Parathyroid adenoma (tissue), 2 donors: ENCODE measurements at regions not wholly inside any gene's neighbourhood (a gene's known extent, or its start where the extent isn't known, plus 50 kb on each side); places are given as distances from the start of the nearest gene placed in this dataset.

Experiments used
- H2AFZ ChIP-seq: fragments of 300-600 bp; sonication (generic); one replicate; pipeline ENCODE4 v1.7.0; 2017; ENCODE audit warnings: antibody characterized with exemption, mild to moderate bottlenecking
- H3K27ac ChIP-seq: fragments of 300-600 bp; sonication (generic); one replicate; pipeline ENCODE4 v1.7.0; 2017
- H3K27me3 ChIP-seq: fragments of 300-600 bp; sonication (generic); one replicate; pipeline ENCODE4 v1.7.0; 2017; ENCODE audit warnings: low read length; ENCODE audit not compliant: control insufficient read depth, insufficient read depth
- H3K36me3 ChIP-seq: fragments of 300-600 bp; sonication (generic); one replicate; pipeline ENCODE4 v1.7.0; 2017; ENCODE audit warnings: low read length; ENCODE audit not compliant: control insufficient read depth, insufficient read depth
- H3K4me1 ChIP-seq: fragments of 300-600 bp; sonication (generic); one replicate; pipeline ENCODE4 v1.7.0; 2017; ENCODE audit warnings: control low read depth
- H3K4me2 ChIP-seq: fragments of 300-600 bp; sonication (generic); one replicate; pipeline ENCODE4 v1.7.0; 2017; ENCODE audit warnings: low read length
- H3K4me3 ChIP-seq: fragments of 300-600 bp; sonication (generic); one replicate; pipeline ENCODE4 v1.7.0; 2017; ENCODE audit warnings: low read depth, low read length
- H3K79me2 ChIP-seq: fragments of 300-600 bp; sonication (generic); one replicate; pipeline ENCODE4 v1.7.0; 2017; ENCODE audit warnings: control low read depth
- H3K9ac ChIP-seq: fragments of 300-600 bp; sonication (generic); one replicate; pipeline ENCODE4 v1.7.0; 2017; ENCODE audit warnings: mild to moderate bottlenecking
- H3K9me3 ChIP-seq: fragments of 300-600 bp; sonication (generic); one replicate; pipeline ENCODE4 v1.7.0; 2017; ENCODE audit warnings: low read length; ENCODE audit not compliant: control insufficient read depth
- CTCF ChIP-seq: fragments of 300-600 bp; sonication (generic); IDR thresholded peaks from one replicate; pipeline ENCODE4 v1.7.0; 2017; ENCODE audit warnings: antibody characterized with exemption, mild to moderate bottlenecking
- donor health status: primary hyperparathyroidism.

DNA sequence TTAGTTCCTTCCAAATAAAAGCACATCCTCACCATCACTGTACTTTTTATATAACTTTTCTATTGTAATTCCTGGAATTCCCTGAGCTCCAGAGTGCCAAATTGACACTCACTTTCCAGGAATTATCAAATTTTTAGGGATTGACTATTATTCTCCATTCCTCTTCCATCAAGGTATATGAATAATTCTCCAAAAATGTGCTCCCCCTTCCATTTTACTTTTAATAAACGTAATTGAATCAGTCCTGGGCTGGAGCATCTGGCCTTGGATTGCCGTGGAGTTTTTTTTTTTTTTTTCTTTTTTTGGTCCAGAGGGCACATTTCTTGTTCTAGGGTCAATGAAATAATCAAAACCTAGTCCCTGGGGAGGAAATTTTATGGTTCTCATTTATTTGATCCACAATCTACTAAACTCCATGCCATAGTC, 304.3 kb downstream of the CDCA7 start:
- TF ChIP-seq CTCF, result no peak
- H2AFZ ChIP-seq, result no peak overlapping the region
- no peaks in the 10 kb centered on the region for H3K27me3 ChIP-seq
- H3K36me3 ChIP-seq, result no peaks in the 10 kb centered on the region
- H3K4me1 ChIP-seq, result no peaks in the 10 kb centered on the region
- H3K79me2 ChIP-seq, result no peaks in the 10 kb centered on the region
- no peak overlapping the region for H3K4me2 ChIP-seq
- H3K9ac ChIP-seq, result no peak overlapping the region
- no peak overlapping the region for H3K27ac ChIP-seq
- H3K4me3 ChIP-seq, result no peak overlapping the region
- no peaks in the 10 kb centered on the region for H3K9me3 ChIP-seq

- Histone ChIP-seq H3K36me3 (no peaks in the 10 kb centered on the region), H2AFZ (no peak overlapping the region), H3K27me3 (no peaks in the 10 kb centered on the region), H3K79me2 (no peaks in the 10 kb centered on the region), H3K4me1 (no peaks in the 10 kb centered on the region), H3K9me3 (no peaks in the 10 kb centered on the region), H3K27ac (no peak overlapping the region), H3K4me3 (no peak overlapping the region), H3K9ac (no peak overlapping the region), H3K4me2 (no peak overlapping the region)
- no peak for TF ChIP-seq CTCF
These were observed 304.8 kb downstream of the CDCA7 start for GRCh38 chr2:173659509-173659908.

DNA sequence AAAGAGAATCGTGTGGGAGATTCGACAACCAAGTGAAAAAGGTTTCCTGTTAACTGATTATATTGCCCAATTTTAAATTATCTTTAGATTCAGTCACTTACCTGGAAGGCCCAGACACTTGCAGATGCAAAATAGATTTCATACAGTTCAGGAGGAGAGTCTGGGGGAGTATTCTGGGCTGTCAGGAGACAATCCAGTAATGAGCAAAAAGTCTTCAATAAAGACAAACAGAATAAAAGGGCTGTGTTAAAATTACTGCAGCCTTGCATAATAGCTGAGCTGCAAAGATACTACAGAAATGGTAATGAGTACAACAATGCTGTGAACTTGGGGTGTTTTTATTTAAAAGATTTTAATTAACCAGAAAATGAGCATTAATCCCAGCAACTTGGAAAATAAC, 303.6 kb downstream of the SP3 start:
- Histone ChIP-seq H3K4me3 (no peak overlapping the region), H3K9ac (no peak overlapping the region), H3K36me3 (no peaks in the 10 kb centered on the region), H2AFZ (no peak overlapping the region), H3K4me1 (no peaks in the 10 kb centered on the region), H3K27me3 (no peaks in the 10 kb centered on the region), H3K4me2 (no peak overlapping the region), H3K27ac (no peak overlapping the region), H3K79me2 (no peaks in the 10 kb centered on the region), H3K9me3 (no peaks in the 10 kb centered on the region)
- no peak for TF ChIP-seq CTCF

DNA sequence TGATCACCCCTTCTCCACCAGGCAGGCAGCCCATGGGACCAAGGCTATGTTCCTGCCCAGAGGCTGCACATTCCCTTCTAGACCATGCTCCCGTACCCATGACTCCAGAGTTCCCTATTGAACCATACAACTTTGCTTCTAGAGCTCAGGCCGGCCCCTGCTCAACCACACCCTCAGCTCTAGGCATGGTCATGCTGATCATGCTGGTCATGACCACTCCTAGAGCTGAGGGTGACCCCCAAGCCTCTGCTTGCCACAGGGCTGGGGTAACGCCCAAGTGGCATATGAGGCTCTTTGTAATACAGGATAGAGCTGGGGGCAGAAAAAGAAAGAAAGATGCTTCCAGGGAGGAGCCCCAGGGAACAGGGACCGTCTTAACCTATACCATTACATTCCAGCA, 301.8 kb downstream of the SP3 start:
- no peaks in the 10 kb centered on the region for H3K36me3 ChIP-seq
- no peak overlapping the region for H3K9ac ChIP-seq
- no peak overlapping the region for H3K4me3 ChIP-seq
- H3K79me2 ChIP-seq, result no peaks in the 10 kb centered on the region
- H3K4me2 ChIP-seq, result no peak overlapping the region
- no peak overlapping the region for H2AFZ ChIP-seq
- H3K9me3 ChIP-seq, result no peaks in the 10 kb centered on the region
- no peak for TF ChIP-seq CTCF
- H3K27ac ChIP-seq, result no peak overlapping the region
- H3K27me3 ChIP-seq, result no peaks in the 10 kb centered on the region
- no peaks in the 10 kb centered on the region for H3K4me1 ChIP-seq

GRCh38 chr2:173663835-173664512, 301.2 kb downstream of the SP3 start:
- no peaks in the 10 kb centered on the region for H3K9me3 ChIP-seq
- H3K79me2 ChIP-seq, result no peaks in the 10 kb centered on the region
- no peak for TF ChIP-seq CTCF

More at GRCh38 chr2:173663835-173664512, 301.2 kb downstream of the SP3 start:
- H3K9ac ChIP-seq, result no peak overlapping the region
- H3K4me2 ChIP-seq, result no peak overlapping the region
- H3K36me3 ChIP-seq, result no peaks in the 10 kb centered on the region
- H3K4me3 ChIP-seq, result no peak overlapping the region
- no peaks in the 10 kb centered on the region for H3K4me1 ChIP-seq
- no peak overlapping the region for H2AFZ ChIP-seq
- H3K27ac ChIP-seq, result no peak overlapping the region
- no peaks in the 10 kb centered on the region for H3K27me3 ChIP-seq
